Lower leg skin (tissue), 4 donors: ENCODE measurements at regions not wholly inside any gene's neighbourhood (a gene's known extent, or its start where the extent isn't known, plus 50 kb on each side); places are given as distances from the start of the nearest gene placed in this dataset.

Experiments used
- DNase-seq, 2 donors: peaks; one replicate each; pipeline ENCODE4 v3.0.0-alpha.2; 2019; ENCODE audit warnings: low spot score in 2 of 2
- H3K4me3 ChIP-seq: fragments of 200-600 bp; sonication (generic); 2 replicates; pipeline ENCODE4 v1.5.1; 2017; ENCODE audit warnings: mild to moderate bottlenecking, low read depth; ENCODE audit not compliant: poor library complexity, severe bottlenecking
- CTCF ChIP-seq, 3 donors: fragments of 450-650 bp; IDR thresholded peaks; one replicate each; pipeline ENCODE4 v1.5.1; 2016; ENCODE audit warnings: antibody characterized with exemption in 3 of 3, mild to moderate bottlenecking in 3 of 3, moderate library complexity in 2 of 3
- POLR2A ChIP-seq, 2 donors: fragments of 450-650 bp; IDR thresholded peaks; one replicate each; pipeline ENCODE4 v1.6.1; 2016 to 2017; ENCODE audit warnings: antibody characterized with exemption in 2 of 2, mild to moderate bottlenecking in 1 of 2, moderate library complexity in 1 of 2
- WGBS, 2 donors: methylation state at CpG; one replicate each; pipeline ENCODE4 v1.1.5; 2018; 5-methylcytosine and 5-hydroxymethylcytosine counted together
- intact Hi-C: fragments of 100-400 bp; cut with DNase I; formaldehyde crosslinking; loops from one replicate; pipeline ENCODE4 v1.15.0; 2023; ENCODE audit warnings: low total_unique reads

- WGBS, 2 donors = 71 to 74% methylated on average over 3 of the region's 3 CpGs
- no peak for TF ChIP-seq POLR2A (IDR thresholded peaks at IDR 0.05)
- intact Hi-C loops = no loop called here
- DNase-seq = no peak
- no peak overlapping the region for H3K4me3 ChIP-seq
These were observed 189.5 kb downstream of the BMP7 start for GRCh38 chr20:57076951-57077350.

GRCh38 chr20:57078116-57078515, 188.3 kb downstream of the BMP7 start:
- intact Hi-C loops = no loop called here
- DNase-seq = no peak
- no peak for TF ChIP-seq POLR2A (IDR thresholded peaks at IDR 0.05)
- no peak for TF ChIP-seq CTCF (IDR thresholded peaks at IDR 0.05)
- WGBS, 2 donors = 65 to 79% methylated on average over 1 of the region's 1 CpG
- H3K4me3 ChIP-seq = no peak overlapping the region

GRCh38 chr20:57079031-57080005, 187.1 kb downstream of the BMP7 start:
- 27 to 43% methylated on average over 2 of the region's 2 CpGs for whole genome bisulfite sequencing, 2 donors

GRCh38 chr20:57080796-57081195, 185.6 kb downstream of the BMP7 start:
- no peak for TF ChIP-seq CTCF (IDR thresholded peaks at IDR 0.05)
- TF ChIP-seq POLR2A (IDR thresholded peaks at IDR 0.05) = no peak
- intact Hi-C loops = no loop called here
- DNase-seq = no peak
- no peak overlapping the region for H3K4me3 ChIP-seq

More at GRCh38 chr20:57079031-57080005, 187.1 kb downstream of the BMP7 start:
- TF ChIP-seq CTCF (IDR thresholded peaks at IDR 0.05) (no peak), POLR2A (IDR thresholded peaks at IDR 0.05) (no peak)
- intact Hi-C loops = no loop called here
- no peak for DNase-seq
- no peak overlapping the region for H3K4me3 ChIP-seq

GRCh38 chr20:57082357-57082945, 184.0 kb downstream of the BMP7 start:
- intact Hi-C loops = no loop called here
- H3K4me3 ChIP-seq = no peak overlapping the region
- TF ChIP-seq POLR2A (IDR thresholded peaks at IDR 0.05) = no peak
- no peak for TF ChIP-seq CTCF (IDR thresholded peaks at IDR 0.05)
- 84 to 87% methylated on average over 13 of the region's 13 CpGs for WGBS, 2 donors
- no peak for DNase-seq

GRCh38 chr20:57083072-57083471, 183.4 kb downstream of the BMP7 start:
- intact Hi-C loops = no loop called here
- TF ChIP-seq CTCF (IDR thresholded peaks at IDR 0.05) = no peak
- no peak for TF ChIP-seq POLR2A (IDR thresholded peaks at IDR 0.05)
- no peak for DNase-seq
- H3K4me3 ChIP-seq = no peak overlapping the region
- 88 to 89% methylated on average over 9 of the region's 9 CpGs for WGBS, 2 donors
